Cardiac fibroblast (primary cell): ENCODE measurements at regions not wholly inside any gene's neighbourhood (a gene's known extent, or its start where the extent isn't known, plus 50 kb on each side); places are given as distances from the start of the nearest gene placed in this dataset.

Experiments used
- DNase-seq, 2 donors: peaks; one replicate each; pipeline versions ENCODE4 v3.0.0 to v3.0.0-alpha.2; 2010; ENCODE audit warnings: low read depth in 2 of 2
- H3K4me3 ChIP-seq, 2 donors: replicated peaks in 1 of 2; 1 replicate in 1 of 2; 2 replicates in 1 of 2; pipeline ENCODE4 v1.5.1; 2011; ENCODE audit warnings: low read depth in 2 of 2, low read length in 2 of 2, mild to moderate bottlenecking in 2 of 2, moderate library complexity in 1 of 2
- TF ChIP-seq, protein P1 (sequence below): IDR thresholded peaks from one replicate; pipeline ENCODE4 v1.5.1; 2011; ENCODE audit warnings: low read depth, mild to moderate bottlenecking, low read length, inconsistent platforms

DNA sequence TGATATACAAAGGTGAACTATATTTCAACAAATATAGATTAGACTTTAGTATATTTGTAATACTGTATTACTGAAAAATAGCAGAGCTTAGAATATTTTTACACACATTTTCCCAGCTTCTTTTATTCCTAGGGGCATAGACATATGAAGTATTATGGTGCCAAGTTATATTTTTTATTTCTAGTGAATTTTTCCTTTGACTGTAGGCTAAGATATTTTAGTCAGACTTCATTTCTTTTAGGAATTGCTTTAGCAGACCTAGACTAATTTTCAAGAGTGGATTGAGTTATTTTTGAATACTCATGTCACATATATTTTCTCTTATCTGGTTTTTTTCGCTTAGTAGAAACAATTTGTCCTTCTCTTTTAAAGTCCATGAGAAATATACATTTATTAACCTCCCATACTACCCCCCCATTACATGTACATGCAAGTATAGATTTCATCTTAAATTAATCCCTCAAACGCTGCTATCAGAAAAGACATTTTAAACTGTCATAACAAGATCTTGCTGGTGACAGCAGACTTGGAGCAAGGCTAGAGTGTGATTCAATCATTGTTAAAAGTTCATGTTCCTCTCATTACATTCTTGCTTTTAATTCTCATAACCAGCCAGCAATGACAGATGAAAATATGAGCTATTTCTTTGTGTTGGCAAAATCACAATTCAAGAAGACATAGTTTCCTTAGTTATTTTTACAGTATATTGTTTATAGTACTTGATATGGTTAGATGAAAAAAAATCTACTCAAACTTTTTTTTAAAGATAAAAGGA, 456.1 kb downstream of the AEBP2 start:
- no peak overlapping the region for H3K4me3 ChIP-seq
- TF ChIP-seq, protein P1, sequence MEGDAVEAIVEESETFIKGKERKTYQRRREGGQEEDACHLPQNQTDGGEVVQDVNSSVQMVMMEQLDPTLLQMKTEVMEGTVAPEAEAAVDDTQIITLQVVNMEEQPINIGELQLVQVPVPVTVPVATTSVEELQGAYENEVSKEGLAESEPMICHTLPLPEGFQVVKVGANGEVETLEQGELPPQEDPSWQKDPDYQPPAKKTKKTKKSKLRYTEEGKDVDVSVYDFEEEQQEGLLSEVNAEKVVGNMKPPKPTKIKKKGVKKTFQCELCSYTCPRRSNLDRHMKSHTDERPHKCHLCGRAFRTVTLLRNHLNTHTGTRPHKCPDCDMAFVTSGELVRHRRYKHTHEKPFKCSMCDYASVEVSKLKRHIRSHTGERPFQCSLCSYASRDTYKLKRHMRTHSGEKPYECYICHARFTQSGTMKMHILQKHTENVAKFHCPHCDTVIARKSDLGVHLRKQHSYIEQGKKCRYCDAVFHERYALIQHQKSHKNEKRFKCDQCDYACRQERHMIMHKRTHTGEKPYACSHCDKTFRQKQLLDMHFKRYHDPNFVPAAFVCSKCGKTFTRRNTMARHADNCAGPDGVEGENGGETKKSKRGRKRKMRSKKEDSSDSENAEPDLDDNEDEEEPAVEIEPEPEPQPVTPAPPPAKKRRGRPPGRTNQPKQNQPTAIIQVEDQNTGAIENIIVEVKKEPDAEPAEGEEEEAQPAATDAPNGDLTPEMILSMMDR: no peak
- no peak for DNase-seq

DNA sequence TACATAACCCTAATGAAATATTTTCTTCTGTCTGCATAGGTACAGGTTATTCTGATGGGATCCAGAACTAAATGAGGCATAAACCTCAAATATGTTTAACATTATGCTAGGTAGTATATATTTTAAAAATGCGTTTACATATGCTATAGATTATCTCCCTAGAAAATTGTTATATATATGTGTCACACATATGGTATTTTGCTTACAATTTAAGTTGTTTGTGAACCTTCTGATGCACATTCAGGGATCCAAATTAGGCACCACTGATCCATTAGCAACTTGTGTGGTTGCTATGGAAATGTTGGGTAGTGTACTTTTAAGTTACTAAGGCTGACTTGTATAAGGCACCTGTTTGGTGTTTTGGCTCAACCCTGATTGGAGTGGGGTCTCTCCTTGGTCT, 456.7 kb downstream of the AEBP2 start:
- TF ChIP-seq, protein P1: no peak
- H3K4me3 ChIP-seq: no peak overlapping the region
- no peak for DNase-seq

DNA sequence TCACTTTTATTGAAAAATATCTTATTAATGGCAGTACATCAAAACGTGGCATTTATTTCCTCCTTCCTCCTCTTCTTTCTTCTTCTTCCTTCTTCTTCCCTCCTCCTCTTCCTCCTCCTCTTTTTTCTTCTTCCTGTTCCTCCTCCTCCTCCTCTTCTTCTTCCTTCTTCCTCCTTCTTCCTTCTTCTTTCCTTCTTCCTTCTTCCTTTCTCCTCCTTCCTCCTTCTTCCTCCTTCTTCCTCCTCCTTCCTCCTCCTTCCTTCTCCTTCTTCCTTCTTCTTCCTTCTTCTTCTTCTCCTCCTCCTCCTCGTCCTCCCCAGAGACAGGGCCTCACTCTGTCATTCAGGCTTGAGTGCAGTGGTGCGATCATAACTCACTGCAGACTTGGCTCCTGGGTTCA, 457.2 kb downstream of the AEBP2 start:
- no peak overlapping the region for H3K4me3 ChIP-seq
- TF ChIP-seq, protein P1: no peak
- no peak for DNase-seq

DNA sequence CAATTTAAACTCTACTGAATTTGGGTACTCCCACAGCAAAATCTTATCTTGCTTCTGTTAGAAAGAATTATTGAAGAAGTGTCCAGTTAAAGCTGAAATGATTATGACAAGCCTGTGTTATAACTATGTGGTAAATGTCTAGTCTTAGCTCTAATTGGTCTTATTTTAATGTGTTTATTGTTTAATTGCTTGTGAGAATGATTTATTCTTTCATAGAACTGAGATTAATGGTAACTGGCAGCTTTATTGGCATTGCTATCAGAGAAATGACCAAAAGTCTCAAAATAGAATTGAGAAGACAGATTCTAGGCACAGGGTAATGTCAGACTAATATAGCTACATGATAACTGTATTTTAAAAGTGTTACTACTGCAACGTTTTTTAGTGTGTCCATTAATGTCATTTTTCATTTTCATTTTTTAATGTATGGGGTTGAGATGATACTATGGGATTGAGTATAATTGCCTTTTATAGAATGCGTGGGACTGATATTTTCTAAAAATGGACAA, 458.7 kb downstream of the AEBP2 start:
- no peak for DNase-seq
- no peak overlapping the region for H3K4me3 ChIP-seq
- TF ChIP-seq, protein P1: no peak

DNA sequence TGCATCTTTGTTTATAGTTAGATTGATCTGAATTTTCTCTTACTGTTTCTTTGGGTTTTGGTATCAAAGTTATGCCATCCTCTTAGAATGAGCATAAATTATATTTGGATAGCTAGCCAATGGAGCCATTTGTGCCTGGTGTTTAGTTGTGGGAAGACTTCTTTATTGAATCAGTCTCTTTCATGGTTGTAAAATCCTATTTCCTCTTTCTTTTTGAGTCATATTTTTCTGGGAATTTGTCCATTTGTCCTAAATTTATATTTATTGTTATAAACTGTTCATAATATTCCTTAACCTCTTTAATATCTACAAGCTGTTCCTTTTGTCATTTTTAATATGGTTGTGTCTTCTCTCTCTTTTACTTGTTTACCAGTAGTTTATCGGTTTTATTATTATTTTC, 462.5 kb downstream of the AEBP2 start:
- H3K4me3 ChIP-seq: no peak overlapping the region
- TF ChIP-seq, protein P1: no peak
- DNase-seq: no peak

DNA sequence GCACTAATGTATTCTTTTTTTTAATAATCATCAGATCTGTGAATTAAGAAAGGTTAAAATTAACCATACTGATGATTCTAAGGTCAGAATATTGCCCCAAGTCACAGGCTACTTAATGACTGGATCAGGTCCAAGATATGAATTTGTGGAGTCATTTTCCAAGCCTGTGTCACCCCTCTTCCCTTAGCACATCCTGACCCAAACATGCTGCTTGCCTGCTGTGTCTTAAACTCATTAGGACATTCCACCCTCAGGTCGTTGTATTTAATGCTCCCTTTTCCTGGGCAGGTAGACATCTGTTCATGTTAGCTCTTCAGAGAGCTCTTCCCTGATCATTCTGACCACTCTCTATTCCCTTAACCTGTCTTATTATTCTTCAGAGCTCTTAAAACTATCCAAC, 463.5 kb upstream of the PDE3A start:
- DNase-seq: no peak
- no peak overlapping the region for H3K4me3 ChIP-seq
- TF ChIP-seq, protein P1: no peak
